ENCODE measurements at regions not wholly inside any gene's neighbourhood (a gene's known extent, or its start where the extent isn't known, plus 50 kb on each side); places are given as distances from the start of the nearest gene placed in this dataset.

GRCh38 chr4:157880761-157881160 is 292.1 kb downstream of the GASK1B start:
- intact Hi-C loops (cut with DNase I) = no loop called here
- H3K4me3 ChIP-seq = no peak overlapping the region
- no peaks in the 10 kb centered on the region for H3K36me3 ChIP-seq
- H3K4me1 ChIP-seq = no peaks in the 10 kb centered on the region
- no peak overlapping the region for H3K27ac ChIP-seq
- WGBS, 2 donors = 65 to 73% methylated on average over 2 of the region's 2 CpGs
- H3K9me3 ChIP-seq = peaks cover 0 to 17% (median 0%) of the 10 kb centered on the region in 11 donors
- no peak for ATAC-seq
- no peak for DNase-seq
- H3K27me3 ChIP-seq = no peaks in the 10 kb centered on the region
- no peak for TF ChIP-seq CTCF (IDR thresholded peaks at IDR 0.05)

GRCh38 chr4:157854819-157855218 is 318.0 kb downstream of the GASK1B start:
- WGBS, 2 donors = 83 to 84% methylated on average over 5 of the region's 5 CpGs
- no peak for ATAC-seq

GRCh38 chr4:157840648-157841047 is 332.2 kb downstream of the GASK1B start:
- H3K36me3 ChIP-seq = no peaks in the 10 kb centered on the region
- peaks cover 0 to 7% (median 0%) of the 10 kb centered on the region in 9 donors for H3K4me1 ChIP-seq
- intact Hi-C loops (cut with DNase I) = no loop called here
- no peaks in the 10 kb centered on the region for H3K9me3 ChIP-seq
- H3K27ac ChIP-seq = no peak overlapping the region
- no peak overlapping the region for H3K4me3 ChIP-seq
- ATAC-seq (no peak), DNase-seq (no peak)
- no peaks in the 10 kb centered on the region for H3K27me3 ChIP-seq
- TF ChIP-seq CTCF (IDR thresholded peaks at IDR 0.05) = no peak

More at GRCh38 chr4:157854819-157855218, 318.0 kb downstream of the GASK1B start:
- no peaks in the 10 kb centered on the region for H3K4me1 ChIP-seq
- intact Hi-C loops (cut with DNase I) = no loop called here
- H3K4me3 ChIP-seq = no peak overlapping the region
- no peaks in the 10 kb centered on the region for H3K36me3 ChIP-seq
- H3K9me3 ChIP-seq = peaks cover 0 to 7% (median 0%) of the 10 kb centered on the region in 11 donors
- no peaks in the 10 kb centered on the region for H3K27me3 ChIP-seq
- no peak overlapping the region for H3K27ac ChIP-seq
- no peak for DNase-seq
- TF ChIP-seq CTCF (IDR thresholded peaks at IDR 0.05) = no peak

GRCh38 chr4:157840034-157840433 is 332.8 kb downstream of the GASK1B start:
- peaks cover 0 to 7% (median 0%) of the 10 kb centered on the region in 9 donors for H3K4me1 ChIP-seq
- no peaks in the 10 kb centered on the region for H3K27me3 ChIP-seq
- no peak for ATAC-seq
- no peaks in the 10 kb centered on the region for H3K36me3 ChIP-seq
- 97 to 100% methylated on average over 1 of the region's 1 CpG for WGBS, 2 donors
- H3K4me3 ChIP-seq = no peak overlapping the region
- intact Hi-C loops (cut with DNase I) = no loop called here
- DNase-seq = no peak
- TF ChIP-seq CTCF (IDR thresholded peaks at IDR 0.05) = no peak
- H3K9me3 ChIP-seq = peaks cover 0 to 2% (median 0%) of the 10 kb centered on the region in 11 donors
- H3K27ac ChIP-seq = no peak overlapping the region
